ENCODE measurements at regions not wholly inside any gene's neighbourhood (a gene's known extent, or its start where the extent isn't known, plus 50 kb on each side); places are given as distances from the start of the nearest gene placed in this dataset.

DNA sequence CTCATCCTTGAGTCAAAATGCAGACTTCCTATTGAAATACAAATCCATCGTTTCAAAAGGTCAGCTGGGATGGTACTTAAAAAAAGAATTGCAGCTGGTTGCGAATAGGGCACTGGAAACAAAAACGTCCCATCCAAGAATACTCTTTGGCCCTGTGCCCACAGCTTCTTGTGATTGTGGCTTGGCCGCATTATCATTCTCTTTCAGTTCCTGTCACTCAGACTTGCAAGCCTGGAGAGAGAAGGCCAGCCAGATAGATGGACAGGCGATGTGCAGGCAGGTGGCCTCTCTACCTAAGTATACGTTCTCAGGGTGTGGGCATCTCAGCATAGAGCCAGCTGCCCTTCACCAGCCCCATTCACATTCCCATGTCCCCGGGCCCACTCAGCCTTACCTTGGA is 208.5 kb upstream of the ZNF536 start:
- no peak for TF ChIP-seq POLR2A (IDR thresholded peaks at IDR 0.05; ENCODE audit: low read depth, low read length)
- TF ChIP-seq CTCF (conservative IDR thresholded peaks at IDR 0.05; ENCODE audit: low read depth, low read length) = no peak
- TF ChIP-seq RFX5 (IDR thresholded peaks at IDR 0.05; ENCODE audit: low read depth, low read length) = no peak
- no peak for TF ChIP-seq SMC3 (IDR thresholded peaks at IDR 0.05; ENCODE audit: low read depth, low read length)
- no peak for TF ChIP-seq MXI1 (IDR thresholded peaks at IDR 0.05; ENCODE audit: borderline replicate concordance, low read depth, low read length)
- TF ChIP-seq RAD21 (IDR thresholded peaks at IDR 0.05; ENCODE audit: low read length) = no peak
- TF ChIP-seq NFE2L2 (IDR thresholded peaks at IDR 0.05; ENCODE audit: low read depth, low read length) = no peak
- TF ChIP-seq USF2 (IDR thresholded peaks at IDR 0.05; ENCODE audit: low read depth, low read length) = no peak
- no peak for TF ChIP-seq MAFK (IDR thresholded peaks at IDR 0.05; ENCODE audit: low read depth, low read length)
- TF ChIP-seq FOS (IDR thresholded peaks at IDR 0.05; ENCODE audit: low read depth, low read length) = no peak
- no peak for TF ChIP-seq BHLHE40 (IDR thresholded peaks at IDR 0.05; ENCODE audit: low read depth, low read length)

Data from IMR-90 (cell line).